OCI-LY3 (cell line): ENCODE measurements at regions not wholly inside any gene's neighbourhood (a gene's known extent, or its start where the extent isn't known, plus 50 kb on each side); places are given as distances from the start of the nearest gene placed in this dataset.

Experiments used
- H2AFZ ChIP-seq: fragments of 200-600, 300-600 bp; shearing (Covaris generic); 2 replicates; pipeline ENCODE4 v1.6.0; 2014; ENCODE audit warnings: antibody characterized with exemption, low read depth, low read length
- H3K27ac ChIP-seq: fragments of 200-600, 300-600 bp; sonication (generic); 2 replicates; pipeline ENCODE4 v1.5.1; 2014; ENCODE audit warnings: mild to moderate bottlenecking, low read length, moderate library complexity, mixed read lengths
- H3K27me3 ChIP-seq: fragments of 200-600, 300-600 bp; sonication (generic); 2 replicates; pipeline ENCODE4 v1.6.1; 2014; ENCODE audit warnings: low read depth, low read length, mixed read lengths
- H3K36me3 ChIP-seq: fragments of 200-600, 300-600 bp; sonication (generic); replicated peaks from 2 replicates; pipeline ENCODE3; 2014; ENCODE audit warnings: low read depth, low read length, mixed read lengths
- H3K4me1 ChIP-seq: fragments of 300-600, 200-600 bp; sonication (generic); 2 replicates; pipeline ENCODE4 v1.6.1; 2014; ENCODE audit warnings: low read length, mixed read lengths
- H3K4me2 ChIP-seq: fragments of 200-600, 300-600 bp; sonication (generic); 2 replicates; pipeline ENCODE4 v1.6.1; 2014; ENCODE audit warnings: low read length, mixed read lengths
- H3K4me3 ChIP-seq: fragments of 300-600, 200-600 bp; sonication (generic); 2 replicates; pipeline ENCODE4 v1.5.1; 2014; ENCODE audit warnings: antibody characterized with exemption, mild to moderate bottlenecking, low read length, moderate library complexity
- H3K79me2 ChIP-seq: fragments of 300-600, 200-600 bp; shearing (Covaris generic); 2 replicates; pipeline ENCODE4 v1.6.1; 2014; ENCODE audit warnings: mild to moderate bottlenecking, low read length, mixed read lengths
- H3K9ac ChIP-seq: fragments of 300-600, 200-600 bp; shearing (Covaris generic); 2 replicates; pipeline ENCODE4 v1.6.0; 2014; ENCODE audit warnings: mild to moderate bottlenecking, low read length, moderate library complexity
- H3K9me3 ChIP-seq: fragments of 200-600, 300-600 bp; shearing (Covaris generic); 2 replicates; pipeline ENCODE4 v1.6.1; 2014; ENCODE audit warnings: low read length, mixed read lengths; ENCODE audit not compliant: insufficient read depth
- H4K20me1 ChIP-seq: fragments of 200-600, 300-600 bp; sonication (generic); 2 replicates; pipeline ENCODE4 v1.6.1; 2016; ENCODE audit warnings: low read length, mixed read lengths; ENCODE audit not compliant: insufficient read depth
- EZH2phosphoT487 ChIP-seq: fragments of 200-600 bp; shearing (Covaris generic); IDR thresholded peaks from 2 replicates; pipeline ENCODE4 v1.6.1; 2018; ENCODE audit warnings: antibody characterized with exemption, mixed run types, low read depth
- TF ChIP-seq, protein P1 (sequence below): fragments of 200-600, 300-600 bp; sonication (generic); IDR thresholded peaks from 2 replicates; pipeline ENCODE4 v1.5.1; 2014; ENCODE audit warnings: antibody characterized with exemption, low read length, low read depth

DNA sequence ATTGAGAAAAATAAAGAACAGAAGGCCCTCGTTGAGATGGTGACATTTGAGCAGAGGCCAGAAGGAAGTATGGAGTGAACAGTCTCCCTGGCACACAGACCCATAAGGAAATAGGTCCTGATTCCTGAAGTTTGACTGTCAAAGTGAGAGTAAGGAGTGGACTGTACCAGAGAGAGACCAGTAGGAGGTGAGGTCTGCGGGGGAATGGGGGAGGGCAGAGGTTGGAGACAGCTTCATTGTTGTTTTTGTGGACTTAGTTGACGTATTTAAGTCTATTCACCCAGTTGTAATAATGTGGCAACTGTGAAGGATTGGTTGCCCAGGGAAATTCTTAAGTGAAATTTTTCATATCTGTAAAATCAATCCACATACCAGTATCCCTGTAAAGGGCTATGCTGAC, 110.7 kb downstream of the TFAP2B start:
- Histone ChIP-seq H3K79me2 (no peaks in the 10 kb centered on the region), H3K4me3 (no peak overlapping the region), H4K20me1 (no peaks in the 10 kb centered on the region), H3K4me1 (no peaks in the 10 kb centered on the region), H2AFZ (no peak overlapping the region), H3K9me3 (no peaks in the 10 kb centered on the region), H3K36me3 (no peaks in the 10 kb centered on the region), H3K4me2 (no peak overlapping the region), H3K9ac (no peak overlapping the region), H3K27me3 (no peaks in the 10 kb centered on the region), H3K27ac (no peak overlapping the region)
- TF ChIP-seq EZH2phosphoT487: no peak
- TF ChIP-seq, protein P1, sequence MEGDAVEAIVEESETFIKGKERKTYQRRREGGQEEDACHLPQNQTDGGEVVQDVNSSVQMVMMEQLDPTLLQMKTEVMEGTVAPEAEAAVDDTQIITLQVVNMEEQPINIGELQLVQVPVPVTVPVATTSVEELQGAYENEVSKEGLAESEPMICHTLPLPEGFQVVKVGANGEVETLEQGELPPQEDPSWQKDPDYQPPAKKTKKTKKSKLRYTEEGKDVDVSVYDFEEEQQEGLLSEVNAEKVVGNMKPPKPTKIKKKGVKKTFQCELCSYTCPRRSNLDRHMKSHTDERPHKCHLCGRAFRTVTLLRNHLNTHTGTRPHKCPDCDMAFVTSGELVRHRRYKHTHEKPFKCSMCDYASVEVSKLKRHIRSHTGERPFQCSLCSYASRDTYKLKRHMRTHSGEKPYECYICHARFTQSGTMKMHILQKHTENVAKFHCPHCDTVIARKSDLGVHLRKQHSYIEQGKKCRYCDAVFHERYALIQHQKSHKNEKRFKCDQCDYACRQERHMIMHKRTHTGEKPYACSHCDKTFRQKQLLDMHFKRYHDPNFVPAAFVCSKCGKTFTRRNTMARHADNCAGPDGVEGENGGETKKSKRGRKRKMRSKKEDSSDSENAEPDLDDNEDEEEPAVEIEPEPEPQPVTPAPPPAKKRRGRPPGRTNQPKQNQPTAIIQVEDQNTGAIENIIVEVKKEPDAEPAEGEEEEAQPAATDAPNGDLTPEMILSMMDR: no peak

DNA sequence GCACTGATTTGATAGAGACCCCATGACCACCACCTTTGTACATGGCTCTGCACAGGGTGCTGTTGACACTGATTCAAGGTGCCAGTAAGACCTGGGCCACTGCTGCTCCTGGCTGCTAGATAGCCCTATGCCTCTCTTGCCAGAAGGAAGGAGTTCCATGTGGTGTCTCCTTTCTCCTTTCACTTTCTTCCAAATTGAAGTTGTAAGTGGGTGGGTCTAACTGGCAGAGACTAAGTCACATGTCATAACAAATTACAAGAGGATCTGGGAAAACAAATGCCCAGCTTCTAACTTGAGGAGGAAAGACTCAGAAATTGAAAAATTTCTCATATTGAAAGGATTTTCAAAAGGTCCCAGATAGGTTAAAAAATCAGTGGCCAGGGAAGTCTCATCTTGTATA, 116.8 kb downstream of the TFAP2B start:
- Histone ChIP-seq H3K79me2 (no peaks in the 10 kb centered on the region), H4K20me1 (no peaks in the 10 kb centered on the region), H3K27ac (no peak overlapping the region), H3K36me3 (no peaks in the 10 kb centered on the region), H3K4me3 (no peak overlapping the region), H2AFZ (no peak overlapping the region), H3K27me3 (no peaks in the 10 kb centered on the region), H3K4me2 (no peak overlapping the region), H3K9ac (no peak overlapping the region), H3K9me3 (no peaks in the 10 kb centered on the region), H3K4me1 (no peaks in the 10 kb centered on the region)
- TF ChIP-seq, protein P1: no peak
- TF ChIP-seq EZH2phosphoT487: no peak

DNA sequence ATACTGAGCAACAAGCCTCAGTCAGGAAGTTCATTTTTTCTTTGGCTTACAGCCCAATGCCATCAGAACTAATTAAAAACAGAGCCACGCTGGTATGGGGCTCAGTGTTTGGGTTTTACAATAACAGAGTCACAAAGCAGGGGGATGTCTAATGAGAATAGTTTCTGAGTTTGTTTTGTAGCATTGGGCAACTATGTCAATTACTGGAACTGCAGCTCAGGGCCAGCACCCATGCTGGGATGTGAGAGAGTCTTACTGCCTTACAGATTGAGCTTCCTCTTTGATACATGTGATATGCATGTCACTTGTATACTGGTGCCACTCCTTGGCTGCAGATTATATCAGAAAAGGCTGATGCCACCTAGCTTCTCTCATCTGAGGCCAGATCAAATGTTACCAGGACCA, 117.6 kb downstream of the TFAP2B start:
- H3K9ac ChIP-seq: no peak overlapping the region
- no peaks in the 10 kb centered on the region for H3K27me3 ChIP-seq
- no peaks in the 10 kb centered on the region for H3K9me3 ChIP-seq
- no peaks in the 10 kb centered on the region for H3K36me3 ChIP-seq
- no peaks in the 10 kb centered on the region for H3K79me2 ChIP-seq
- H3K4me3 ChIP-seq: no peak overlapping the region
- no peaks in the 10 kb centered on the region for H3K4me1 ChIP-seq
- H2AFZ ChIP-seq: no peak overlapping the region
- TF ChIP-seq, protein P1: no peak
- TF ChIP-seq EZH2phosphoT487: no peak
- H3K27ac ChIP-seq: no peak overlapping the region
- H4K20me1 ChIP-seq: no peaks in the 10 kb centered on the region
- H3K4me2 ChIP-seq: no peak overlapping the region

DNA sequence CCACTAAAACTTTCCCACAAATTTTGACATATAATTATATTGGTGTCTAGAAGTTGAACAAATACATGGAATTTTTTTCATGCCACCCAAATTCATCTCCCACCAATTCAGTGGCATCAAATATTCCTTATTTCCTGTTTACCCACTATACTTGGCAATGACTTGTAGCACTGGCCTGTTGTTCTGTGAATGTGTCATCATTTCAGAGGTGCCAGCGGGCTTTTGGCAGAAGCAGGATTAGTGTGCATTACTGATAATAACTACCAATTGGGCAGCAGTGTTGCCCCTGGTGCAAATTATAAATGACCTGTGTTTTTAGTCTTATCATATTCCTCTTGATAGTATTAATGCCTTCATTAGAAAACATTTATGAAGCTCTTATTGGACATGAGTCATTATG, 121.3 kb downstream of the TFAP2B start:
- no peak overlapping the region for H3K27ac ChIP-seq
- no peaks in the 10 kb centered on the region for H3K79me2 ChIP-seq
- H3K36me3 ChIP-seq: no peaks in the 10 kb centered on the region
- no peak overlapping the region for H2AFZ ChIP-seq
- no peaks in the 10 kb centered on the region for H3K4me1 ChIP-seq
- TF ChIP-seq EZH2phosphoT487: no peak
- TF ChIP-seq, protein P1: no peak
- H3K4me3 ChIP-seq: no peak overlapping the region
- H3K4me2 ChIP-seq: no peak overlapping the region
- H3K27me3 ChIP-seq: no peaks in the 10 kb centered on the region
- H3K9me3 ChIP-seq: no peaks in the 10 kb centered on the region
- H3K9ac ChIP-seq: no peak overlapping the region
- H4K20me1 ChIP-seq: no peaks in the 10 kb centered on the region
